HCT116 (cell line): ENCODE measurements at regions not wholly inside any gene's neighbourhood (a gene's known extent, or its start where the extent isn't known, plus 50 kb on each side); places are given as distances from the start of the nearest gene placed in this dataset.

Experiments
- ATAC-seq: fragments of 200-7000 bp; cut with Tn5 transposase; 2 replicates; pipeline ENCODE4 v1.9.1; 2020; ENCODE audit warnings: mild to moderate bottlenecking, moderate library complexity
- BruUV-seq: library from RNA; stranded (reverse); fragments of 400-500 nt; replicated peaks from 2 replicates; lab custom pipeline; 2021; lab: Mats Ljungman, UMichigan
- CTCF ChIA-PET: fragments of 300-600 bp; sonication (Branson Sonifier 250); formaldehyde crosslinking; loops from one replicate; lab custom pipeline; 2021; ENCODE audit warnings: antibody characterized with exemption; lab: Charles Lee
- POLR2A ChIA-PET: fragments of 300-600, 350-600 bp; sonication (Branson Sonifier 250); formaldehyde crosslinking; loops from one replicate; lab custom pipeline; 2021; ENCODE audit warnings: antibody characterized with exemption; lab: Charles Lee
- RAD21 ChIA-PET, 2 experiments: fragments of 300-600 bp; sonication (Branson Sonifier 250); formaldehyde crosslinking; loops; one replicate each; lab custom pipeline; 2023; ENCODE audit warnings: low total read pairs in 2 of 2; ENCODE audit not compliant: uncharacterized antibody in 2 of 2, unreplicated experiment in 2 of 2, low non-redundant PET in 1 of 2; lab: Charles Lee
- DNase-seq: peaks from one replicate; pipeline ENCODE4 v3.0.0-alpha.2; 2010; ENCODE audit warnings: low read depth, low spot score
- H2AFZ ChIP-seq: fragments of 200-600 bp; shearing (Covaris generic), sonication (generic); 2 replicates; pipeline ENCODE4 v1.6.1; 2017; ENCODE audit warnings: low read depth, mixed run types, mixed read lengths, antibody characterized with exemption, low read length; ENCODE audit not compliant: poor library complexity, severe bottlenecking
- H3K27ac ChIP-seq: 2 replicates; pipeline ENCODE4 v1.5.1; 2012; ENCODE audit warnings: low read depth, low read length
- H3K27me3 ChIP-seq: fragments of 200-600 bp; sonication (generic); 2 replicates; pipeline ENCODE4 v1.6.1; 2016; ENCODE audit warnings: mixed run types, low read length, mixed read lengths; ENCODE audit not compliant: insufficient read depth
- H3K36me3 ChIP-seq, 2 experiments: fragments of 200-500 bp in 1 of 2; fragments of 200-600 bp in 1 of 2; sonication (Bioruptor generic) in 1 of 2; sonication (generic) in 1 of 2; 2 replicates each; pipeline versions ENCODE4 v1.5.1 to v1.6.1; 2014 to 2016; ENCODE audit warnings: low read length in 2 of 2, inconsistent platforms in 1 of 2, mixed read lengths in 1 of 2, mixed run types in 1 of 2; ENCODE audit not compliant: insufficient read depth in 2 of 2, control insufficient read depth in 1 of 2
- H3K4me1 ChIP-seq, 2 experiments: fragments of 200-600 bp in 1 of 2; sonication (generic) in 1 of 2; 2 replicates each; pipeline versions ENCODE4 v1.5.1 to v1.6.1; 2012 to 2017; ENCODE audit warnings: low read length in 2 of 2, inconsistent platforms in 1 of 2, mild to moderate bottlenecking in 1 of 2, mixed read lengths in 1 of 2, mixed run types in 1 of 2, moderate library complexity in 1 of 2; ENCODE audit not compliant: insufficient read depth in 2 of 2, control insufficient read depth in 1 of 2
- H3K4me2 ChIP-seq: fragments of 200-600 bp; sonication (generic); 2 replicates; pipeline ENCODE4 v1.6.1; 2017; ENCODE audit warnings: mixed run types, low read length, mixed read lengths
- H3K4me3 ChIP-seq, 2 experiments: fragments of 200-600 bp in 1 of 2; sonication (generic) in 1 of 2; replicated peaks in 1 of 2; 2 replicates each; pipeline ENCODE4 v1.5.1; 2011 to 2016; ENCODE audit warnings: low read length in 2 of 2, control low read depth in 1 of 2, low read depth in 1 of 2, mild to moderate bottlenecking in 1 of 2, mixed read lengths in 1 of 2, mixed run types in 1 of 2
- H3K79me2 ChIP-seq: fragments of 200-600 bp; sonication (generic); 2 replicates; pipeline ENCODE4 v1.6.1; 2017; ENCODE audit warnings: mild to moderate bottlenecking, mixed run types, low read length, moderate library complexity, mixed read lengths; ENCODE audit not compliant: insufficient read depth
- H3K9ac ChIP-seq: fragments of 200-600 bp; sonication (generic); 2 replicates; pipeline ENCODE4 v1.6.1; 2016; ENCODE audit warnings: low read length, mixed read lengths
- H3K9me2 ChIP-seq: fragments of 200-600 bp; sonication (generic), shearing (Covaris generic); 2 replicates; pipeline ENCODE4 v1.6.1; 2017; ENCODE audit warnings: mixed run types, mild to moderate bottlenecking, moderate library complexity; ENCODE audit not compliant: insufficient read depth
- H3K9me3 ChIP-seq, 2 experiments: fragments of 200-500 bp in 1 of 2; fragments of 200-600 bp in 1 of 2; sonication (Bioruptor generic) in 1 of 2; sonication (generic) in 1 of 2; 2 replicates each; pipeline ENCODE4 v1.6.1; 2014 to 2017; ENCODE audit warnings: low read length in 2 of 2, mixed read lengths in 2 of 2, inconsistent platforms in 1 of 2, low read depth in 1 of 2, mild to moderate bottlenecking in 1 of 2, mixed run types in 1 of 2, moderate library complexity in 1 of 2; ENCODE audit not compliant: control insufficient read depth in 1 of 2, insufficient read depth in 1 of 2
- H4K20me1 ChIP-seq: fragments of 200-600 bp; sonication (generic), shearing (Covaris generic); 2 replicates; pipeline ENCODE4 v1.6.1; 2017; ENCODE audit warnings: mixed run types, mild to moderate bottlenecking, moderate library complexity; ENCODE audit not compliant: insufficient read depth
- CEBPB ChIP-seq: IDR thresholded peaks from 2 replicates; pipeline ENCODE4 v1.6.1; 2012; ENCODE audit warnings: low read depth
- CTCF ChIP-seq, 3 experiments: fragments of 200-600 bp in 1 of 3; sonication (generic) in 1 of 3; IDR thresholded peaks in 2 of 3; conservative IDR thresholded peaks in 1 of 3; 2 replicates each; pipeline ENCODE4 v1.5.1; 2012 to 2017; ENCODE audit warnings: low read depth in 2 of 3, low read length in 2 of 3, antibody characterized with exemption in 1 of 3, borderline replicate concordance in 1 of 3, control low read depth in 1 of 3, mild to moderate bottlenecking in 1 of 3, mixed read lengths in 1 of 3, mixed run types in 1 of 3, moderate library complexity in 1 of 3; ENCODE audit not compliant: insufficient read depth in 1 of 3
- EGR1 ChIP-seq: IDR thresholded peaks from 2 replicates; pipeline ENCODE4 v1.6.1; 2012; ENCODE audit warnings: low read depth
- ELF1 ChIP-seq: IDR thresholded peaks from 2 replicates; pipeline ENCODE4 v1.6.1; 2012; ENCODE audit warnings: low read depth, borderline replicate concordance
- FOSL1 ChIP-seq: IDR thresholded peaks from 2 replicates; pipeline ENCODE4 v1.6.1; 2012; ENCODE audit warnings: low read depth
- JUND ChIP-seq: IDR thresholded peaks from 2 replicates; pipeline ENCODE4 v1.6.1; 2012
- POLR2A ChIP-seq: IDR thresholded peaks from 2 replicates; pipeline ENCODE4 v1.7.0; 2011; ENCODE audit warnings: borderline replicate concordance; ENCODE audit not compliant: insufficient read depth, insufficient read length; ENCODE audit errors: extremely low read depth
- POLR2AphosphoS5 ChIP-seq: IDR thresholded peaks from 2 replicates; pipeline ENCODE4 v1.6.1; 2011; ENCODE audit warnings: mild to moderate bottlenecking, low read depth, low read length, moderate library complexity
- RAD21 ChIP-seq: IDR thresholded peaks from 2 replicates; pipeline ENCODE4 v1.6.1; 2012; ENCODE audit warnings: low read depth, mild to moderate bottlenecking
- SIN3A ChIP-seq: IDR thresholded peaks from 2 replicates; pipeline ENCODE4 v1.6.1; 2012; ENCODE audit warnings: low read depth
- SP1 ChIP-seq: IDR thresholded peaks from 2 replicates; pipeline ENCODE4 v1.6.1; 2012; ENCODE audit warnings: low read depth
- SRF ChIP-seq: IDR thresholded peaks from 2 replicates; pipeline ENCODE4 v1.6.1; 2012; ENCODE audit warnings: low read depth
- TCF7L2 ChIP-seq: IDR thresholded peaks from 2 replicates; pipeline ENCODE4 v1.7.0; 2011; ENCODE audit warnings: borderline replicate concordance, inconsistent platforms; ENCODE audit not compliant: insufficient read depth, insufficient read length; ENCODE audit errors: extremely low read depth
- ZFX ChIP-seq: fragments of 450-650 bp; IDR thresholded peaks from 2 replicates; pipeline ENCODE4 v1.6.1; 2017
- ZNF274 ChIP-seq: fragments of 200-500 bp; sonication (Bioruptor generic); IDR thresholded peaks from 2 replicates; pipeline ENCODE4 v1.6.1; 2014; ENCODE audit warnings: mild to moderate bottlenecking, low read depth, low read length, inconsistent platforms
- intact Hi-C: fragments of 100-400 bp; cut with micrococcal nuclease; formaldehyde crosslinking; loops from 2 replicates; pipeline ENCODE4 v1.10.0; 2022
- TF ChIP-seq, protein P1 (sequence below): IDR thresholded peaks from 2 replicates; pipeline ENCODE4 v1.6.1; 2012

DNA sequence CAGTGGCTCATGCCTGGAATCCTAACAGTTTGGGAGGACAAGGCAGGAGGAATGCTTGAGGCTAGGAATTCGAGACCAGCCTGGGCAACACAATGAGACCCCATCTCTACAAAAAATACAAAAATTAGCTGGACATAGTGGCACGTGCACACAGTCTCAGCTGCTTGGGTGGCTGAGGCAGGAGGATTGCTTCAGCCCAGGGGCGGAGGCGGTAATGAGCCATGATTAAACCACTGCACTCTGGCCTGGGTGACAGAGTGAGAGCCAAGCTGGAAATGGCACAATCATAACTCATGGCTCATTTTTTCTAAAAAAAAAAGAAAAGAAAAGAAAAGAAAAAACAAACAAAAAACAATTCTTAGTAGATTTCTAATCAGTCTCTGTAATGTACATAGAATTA is 446.2 kb downstream of the ELAVL2 start:
- Histone ChIP-seq H2AFZ (no peak overlapping the region), H3K4me2 (no peak overlapping the region), H3K9ac (no peak overlapping the region), H3K9me3 (peaks cover 4 to 19% of the 10 kb centered on the region in 2 experiments; a peak in 2 of 4 replicates), H3K79me2 (no peaks in the 10 kb centered on the region), H3K4me3 (no peak overlapping the region), H3K4me1 (no peaks in the 10 kb centered on the region), H3K27me3 (no peaks in the 10 kb centered on the region), H4K20me1 (no peaks in the 10 kb centered on the region), H3K27ac (no peak overlapping the region), H3K36me3 (no peaks in the 10 kb centered on the region), H3K9me2 (no peaks in the 10 kb centered on the region)
- DNase-seq (no peak), ATAC-seq (no peak)
- RAD21 ChIA-PET = no interaction called here
- CTCF ChIA-PET = no interaction called here
- TF ChIP-seq EGR1 (no peak), CTCF (IDR thresholded peaks at IDR 0.05 in 2 of 3, conservative IDR thresholded peaks at IDR 0.05 in 1 of 3; ENCODE audit: borderline replicate concordance in 1 of 3, insufficient read depth in 1 of 3, low read depth in 2 of 3, low read length in 2 of 3) (no peak), SRF (no peak), POLR2A (no peak), ZNF274 (no peak)
- intact Hi-C loops = no loop called here
- POLR2A ChIA-PET = no interaction called here
- no TSS peak for BruUV-seq

GRCh38 chr9:23380821-23381220 is 445.2 kb downstream of the ELAVL2 start:
- ChIA-PET POLR2A (no interaction called here), CTCF (no interaction called here), RAD21 (no interaction called here)
- ATAC-seq (no peak), DNase-seq (no peak)
- H4K20me1 ChIP-seq = no peaks in the 10 kb centered on the region
- BruUV-seq = no TSS peak
- H3K36me3 ChIP-seq = no peaks in the 10 kb centered on the region
- no peak overlapping the region for H2AFZ ChIP-seq
- no peaks in the 10 kb centered on the region for H3K27me3 ChIP-seq
- H3K4me3 ChIP-seq = no peak overlapping the region
- no peak overlapping the region for H3K27ac ChIP-seq
- H3K4me1 ChIP-seq = no peaks in the 10 kb centered on the region
- no peaks in the 10 kb centered on the region for H3K9me2 ChIP-seq
- intact Hi-C loops = no loop called here
- H3K79me2 ChIP-seq = no peaks in the 10 kb centered on the region
- H3K4me2 ChIP-seq = no peak overlapping the region
- H3K9ac ChIP-seq = no peak overlapping the region
- peaks cover 4 to 19% of the 10 kb centered on the region in 2 experiments; a peak in 2 of 4 replicates for H3K9me3 ChIP-seq
- TF ChIP-seq ELF1 = no peak
- no peak for TF ChIP-seq SIN3A
- no peak for TF ChIP-seq POLR2AphosphoS5
- no peak for TF ChIP-seq RAD21
- no peak for TF ChIP-seq TCF7L2
- TF ChIP-seq, protein P1, sequence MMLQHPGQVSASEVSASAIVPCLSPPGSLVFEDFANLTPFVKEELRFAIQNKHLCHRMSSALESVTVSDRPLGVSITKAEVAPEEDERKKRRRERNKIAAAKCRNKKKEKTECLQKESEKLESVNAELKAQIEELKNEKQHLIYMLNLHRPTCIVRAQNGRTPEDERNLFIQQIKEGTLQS = no peak
- TF ChIP-seq ZFX = no peak
- no peak for TF ChIP-seq SP1
- TF ChIP-seq SRF = no peak
- TF ChIP-seq CEBPB = no peak
- no peak for TF ChIP-seq CTCF (IDR thresholded peaks at IDR 0.05 in 2 of 3, conservative IDR thresholded peaks at IDR 0.05 in 1 of 3; ENCODE audit: borderline replicate concordance in 1 of 3, insufficient read depth in 1 of 3, low read depth in 2 of 3, low read length in 2 of 3)
- TF ChIP-seq JUND = no peak
- no peak for TF ChIP-seq FOSL1
